HCT116 (cell line): ENCODE measurements at regions not wholly inside any gene's neighbourhood (a gene's known extent, or its start where the extent isn't known, plus 50 kb on each side); places are given as distances from the start of the nearest gene placed in this dataset.

ENCODE experiments used
- ATAC-seq: fragments of 200-7000 bp; cut with Tn5 transposase; 2 replicates; pipeline ENCODE4 v1.9.1; 2020; ENCODE audit warnings: mild to moderate bottlenecking, moderate library complexity
- BruUV-seq: library from RNA; stranded (reverse); fragments of 400-500 nt; replicated peaks from 2 replicates; lab custom pipeline; 2021; lab: Mats Ljungman, UMichigan
- CTCF ChIA-PET: fragments of 300-600 bp; sonication (Branson Sonifier 250); formaldehyde crosslinking; loops from one replicate; lab custom pipeline; 2021; ENCODE audit warnings: antibody characterized with exemption; lab: Charles Lee
- POLR2A ChIA-PET: fragments of 300-600, 350-600 bp; sonication (Branson Sonifier 250); formaldehyde crosslinking; loops from one replicate; lab custom pipeline; 2021; ENCODE audit warnings: antibody characterized with exemption; lab: Charles Lee
- RAD21 ChIA-PET, 2 experiments: fragments of 300-600 bp; sonication (Branson Sonifier 250); formaldehyde crosslinking; loops; one replicate each; lab custom pipeline; 2023; ENCODE audit warnings: low total read pairs in 2 of 2; ENCODE audit not compliant: uncharacterized antibody in 2 of 2, unreplicated experiment in 2 of 2, low non-redundant PET in 1 of 2; lab: Charles Lee
- DNase-seq: peaks from one replicate; pipeline ENCODE4 v3.0.0-alpha.2; 2010; ENCODE audit warnings: low read depth, low spot score
- H2AFZ ChIP-seq: fragments of 200-600 bp; shearing (Covaris generic), sonication (generic); 2 replicates; pipeline ENCODE4 v1.6.1; 2017; ENCODE audit warnings: low read depth, mixed run types, mixed read lengths, antibody characterized with exemption, low read length; ENCODE audit not compliant: poor library complexity, severe bottlenecking
- H3K27ac ChIP-seq: 2 replicates; pipeline ENCODE4 v1.5.1; 2012; ENCODE audit warnings: low read depth, low read length
- H3K27me3 ChIP-seq: fragments of 200-600 bp; sonication (generic); 2 replicates; pipeline ENCODE4 v1.6.1; 2016; ENCODE audit warnings: mixed run types, low read length, mixed read lengths; ENCODE audit not compliant: insufficient read depth
- H3K36me3 ChIP-seq, 2 experiments: fragments of 200-500 bp in 1 of 2; fragments of 200-600 bp in 1 of 2; sonication (Bioruptor generic) in 1 of 2; sonication (generic) in 1 of 2; 2 replicates each; pipeline versions ENCODE4 v1.5.1 to v1.6.1; 2014 to 2016; ENCODE audit warnings: low read length in 2 of 2, inconsistent platforms in 1 of 2, mixed read lengths in 1 of 2, mixed run types in 1 of 2; ENCODE audit not compliant: insufficient read depth in 2 of 2, control insufficient read depth in 1 of 2
- H3K4me1 ChIP-seq, 2 experiments: fragments of 200-600 bp in 1 of 2; sonication (generic) in 1 of 2; 2 replicates each; pipeline versions ENCODE4 v1.5.1 to v1.6.1; 2012 to 2017; ENCODE audit warnings: low read length in 2 of 2, inconsistent platforms in 1 of 2, mild to moderate bottlenecking in 1 of 2, mixed read lengths in 1 of 2, mixed run types in 1 of 2, moderate library complexity in 1 of 2; ENCODE audit not compliant: insufficient read depth in 2 of 2, control insufficient read depth in 1 of 2
- H3K4me2 ChIP-seq: fragments of 200-600 bp; sonication (generic); 2 replicates; pipeline ENCODE4 v1.6.1; 2017; ENCODE audit warnings: mixed run types, low read length, mixed read lengths
- H3K4me3 ChIP-seq, 2 experiments: fragments of 200-600 bp in 1 of 2; sonication (generic) in 1 of 2; replicated peaks in 1 of 2; 2 replicates each; pipeline ENCODE4 v1.5.1; 2011 to 2016; ENCODE audit warnings: low read length in 2 of 2, control low read depth in 1 of 2, low read depth in 1 of 2, mild to moderate bottlenecking in 1 of 2, mixed read lengths in 1 of 2, mixed run types in 1 of 2
- H3K79me2 ChIP-seq: fragments of 200-600 bp; sonication (generic); 2 replicates; pipeline ENCODE4 v1.6.1; 2017; ENCODE audit warnings: mild to moderate bottlenecking, mixed run types, low read length, moderate library complexity, mixed read lengths; ENCODE audit not compliant: insufficient read depth
- H3K9ac ChIP-seq: fragments of 200-600 bp; sonication (generic); 2 replicates; pipeline ENCODE4 v1.6.1; 2016; ENCODE audit warnings: low read length, mixed read lengths
- H3K9me2 ChIP-seq: fragments of 200-600 bp; sonication (generic), shearing (Covaris generic); 2 replicates; pipeline ENCODE4 v1.6.1; 2017; ENCODE audit warnings: mixed run types, mild to moderate bottlenecking, moderate library complexity; ENCODE audit not compliant: insufficient read depth
- H3K9me3 ChIP-seq, 2 experiments: fragments of 200-500 bp in 1 of 2; fragments of 200-600 bp in 1 of 2; sonication (Bioruptor generic) in 1 of 2; sonication (generic) in 1 of 2; 2 replicates each; pipeline ENCODE4 v1.6.1; 2014 to 2017; ENCODE audit warnings: low read length in 2 of 2, mixed read lengths in 2 of 2, inconsistent platforms in 1 of 2, low read depth in 1 of 2, mild to moderate bottlenecking in 1 of 2, mixed run types in 1 of 2, moderate library complexity in 1 of 2; ENCODE audit not compliant: control insufficient read depth in 1 of 2, insufficient read depth in 1 of 2
- H4K20me1 ChIP-seq: fragments of 200-600 bp; sonication (generic), shearing (Covaris generic); 2 replicates; pipeline ENCODE4 v1.6.1; 2017; ENCODE audit warnings: mixed run types, mild to moderate bottlenecking, moderate library complexity; ENCODE audit not compliant: insufficient read depth
- CBX3 ChIP-seq: IDR thresholded peaks from 2 replicates; pipeline ENCODE4 v1.6.1; 2012; ENCODE audit warnings: low read depth
- CEBPB ChIP-seq: IDR thresholded peaks from 2 replicates; pipeline ENCODE4 v1.6.1; 2012; ENCODE audit warnings: low read depth
- EGR1 ChIP-seq: IDR thresholded peaks from 2 replicates; pipeline ENCODE4 v1.6.1; 2012; ENCODE audit warnings: low read depth
- ELF1 ChIP-seq: IDR thresholded peaks from 2 replicates; pipeline ENCODE4 v1.6.1; 2012; ENCODE audit warnings: low read depth, borderline replicate concordance
- EZH2 ChIP-seq: fragments of 200-600 bp; sonication (generic); IDR thresholded peaks from 2 replicates; pipeline ENCODE4 v1.6.1; 2017; ENCODE audit warnings: antibody characterized with exemption, mixed run types
- JUND ChIP-seq: IDR thresholded peaks from 2 replicates; pipeline ENCODE4 v1.6.1; 2012
- MAX ChIP-seq: IDR thresholded peaks from 2 replicates; pipeline ENCODE4 v1.6.1; 2012
- POLR2A ChIP-seq: IDR thresholded peaks from 2 replicates; pipeline ENCODE4 v1.7.0; 2011; ENCODE audit warnings: borderline replicate concordance; ENCODE audit not compliant: insufficient read depth, insufficient read length; ENCODE audit errors: extremely low read depth
- RAD21 ChIP-seq: IDR thresholded peaks from 2 replicates; pipeline ENCODE4 v1.6.1; 2012; ENCODE audit warnings: low read depth, mild to moderate bottlenecking
- SIN3A ChIP-seq: IDR thresholded peaks from 2 replicates; pipeline ENCODE4 v1.6.1; 2012; ENCODE audit warnings: low read depth
- SP1 ChIP-seq: IDR thresholded peaks from 2 replicates; pipeline ENCODE4 v1.6.1; 2012; ENCODE audit warnings: low read depth
- SRF ChIP-seq: IDR thresholded peaks from 2 replicates; pipeline ENCODE4 v1.6.1; 2012; ENCODE audit warnings: low read depth
- TCF7L2 ChIP-seq: IDR thresholded peaks from 2 replicates; pipeline ENCODE4 v1.7.0; 2011; ENCODE audit warnings: borderline replicate concordance, inconsistent platforms; ENCODE audit not compliant: insufficient read depth, insufficient read length; ENCODE audit errors: extremely low read depth
- ZFX ChIP-seq: fragments of 450-650 bp; IDR thresholded peaks from 2 replicates; pipeline ENCODE4 v1.6.1; 2017
- intact Hi-C: fragments of 100-400 bp; cut with micrococcal nuclease; formaldehyde crosslinking; loops from 2 replicates; pipeline ENCODE4 v1.10.0; 2022

- TF ChIP-seq JUND (no peak), CEBPB (no peak), ZFX (no peak), EGR1 (no peak), SRF (no peak), SP1 (no peak), TCF7L2 (no peak), CBX3 (no peak), MAX (no peak)
Observed at GRCh38 chr2:122417114-122417513, 661.7 kb downstream of the TSN start (continued).

GRCh38 chr2:122421775-122422174 is 666.3 kb downstream of the TSN start:
- H3K27ac ChIP-seq: no peak overlapping the region
- H3K79me2 ChIP-seq: no peaks in the 10 kb centered on the region
- no peaks in the 10 kb centered on the region for H3K36me3 ChIP-seq
- H3K9me2 ChIP-seq: no peaks in the 10 kb centered on the region
- no peaks in the 10 kb centered on the region for H4K20me1 ChIP-seq
- CTCF ChIA-PET: no interaction called here
- TF ChIP-seq SIN3A: no peak
- TF ChIP-seq SP1: no peak
- TF ChIP-seq EZH2: no peak
- no peak for TF ChIP-seq MAX
- TF ChIP-seq ELF1: no peak
- no peak for TF ChIP-seq SRF
- no peak for TF ChIP-seq RAD21
- TF ChIP-seq CBX3: no peak
- no peak for TF ChIP-seq POLR2A
- TF ChIP-seq TCF7L2: no peak
- no peaks in the 10 kb centered on the region for H3K27me3 ChIP-seq
- ATAC-seq: no peak
- no peak for DNase-seq
- no peak overlapping the region for H3K4me3 ChIP-seq
- no peak overlapping the region for H3K4me2 ChIP-seq
- intact Hi-C loops: no loop called here
- peaks cover 3 to 4% of the 10 kb centered on the region in 2 experiments; a peak in 2 of 4 replicates for H3K9me3 ChIP-seq
- no TSS peak for BruUV-seq
- H3K9ac ChIP-seq: no peak overlapping the region
- H3K4me1 ChIP-seq: no peaks in the 10 kb centered on the region
- H2AFZ ChIP-seq: no peak overlapping the region
- RAD21 ChIA-PET: no interaction called here
- POLR2A ChIA-PET: no interaction called here
